Pancreas (tissue), 10 donors: ENCODE measurements at regions not wholly inside any gene's neighbourhood (a gene's known extent, or its start where the extent isn't known, plus 50 kb on each side); places are given as distances from the start of the nearest gene placed in this dataset.

Experiments used
- ATAC-seq, 4 donors: fragments of 200-7000 bp; cut with Tn5 transposase; one replicate each; pipeline versions ENCODE4 v1.8.0 to v1.9.1; 2020; ENCODE audit warnings: mild to moderate bottlenecking in 4 of 4, moderate library complexity in 4 of 4
- DNase-seq, 6 donors: peaks; one replicate each; pipeline ENCODE4 v3.0.0-alpha.2; 2020
- FAIRE-seq: peaks from 2 replicates; lab custom pipeline; 2012; peaks lifted over from hg19 to GRCh38; lab: Jason Lieb, UNC
- H3K27ac ChIP-seq, 4 donors: fragments of 200-600 bp; sonication (generic); 1 replicate in 3 of 4; 2 replicates in 1 of 4; pipeline versions ENCODE4 v1.5.0 to v1.8.0; 2020
- H3K27me3 ChIP-seq, 4 donors: fragments of 200-600 bp; one replicate each; pipeline ENCODE4 v1.8.0; 2021
- H3K36me3 ChIP-seq, 3 donors: fragments of 200-600 bp; sonication (generic) in 1 of 3; one replicate each; pipeline versions ENCODE4 v1.5.0 to v1.8.0; 2020 to 2021
- H3K4me1 ChIP-seq, 3 donors: fragments of 200-600 bp; one replicate each; pipeline ENCODE4 v1.8.0; 2021
- H3K4me3 ChIP-seq, 4 donors: fragments of 200-600 bp; sonication (generic) in 2 of 4; one replicate each; pipeline versions ENCODE4 v1.5.0 to v1.8.0; 2020 to 2021
- H3K9me3 ChIP-seq, 4 donors: fragments of 200-600 bp; one replicate each; pipeline ENCODE4 v1.8.0; 2021
- CTCF ChIP-seq, 4 donors: fragments of 200-600 bp; sonication (generic) in 3 of 4; IDR thresholded peaks; one replicate each; pipeline versions ENCODE4 v1.5.0 to v1.8.0; 2021; ENCODE audit warnings: antibody characterized with exemption in 4 of 4
- WGBS, 2 donors: extraction: QIAGEN DNeasy Blood & Tissue Kit; methylation state at CpG; one replicate each; pipeline ENCODE4 v1.1.7; 2013; 5-methylcytosine and 5-hydroxymethylcytosine counted together
- intact Hi-C, 3 donors: fragments of 100-400 bp; cut with DNase I; formaldehyde crosslinking; loops; one replicate each; pipeline versions ENCODE4 v1.11.1 to v1.14.2; 2022
- donor health status: healthy with polysubstance abuse.
- donor health status: DM: no; HTN: no; CAD: no; lungs with moderate emphysema.
- donor health status: DM: no; HTN: no; CAD: no.
- donor health status: control.
- donor health status: control.
- donor health status: Bipolar disorder and iron deficiency.
- donor health status: DM: yes; HTN: yes; CAD: no.
- donor health status: DM: no; HTN: no; CAD: no.
- donor health status: DM: no; HTN: no; CAD: no.
- donor health status: DM: yes; HTN: yes; CAD: no.

GRCh38 chr4:160709026-160709425, 1454.8 kb downstream of the FSTL5 start:
- H3K36me3 ChIP-seq: no peaks in the 10 kb centered on the region
- DNase-seq: no peak
- no peak overlapping the region for H3K27ac ChIP-seq
- H3K4me1 ChIP-seq: no peaks in the 10 kb centered on the region
- no peak overlapping the region for H3K4me3 ChIP-seq
- H3K27me3 ChIP-seq: peaks cover 0 to 4% (median 0%) of the 10 kb centered on the region in 4 donors
- intact Hi-C loops: no loop called here
- WGBS, 2 donors: 53 to 59% methylated on average over 2 of the region's 2 CpGs
- H3K9me3 ChIP-seq: no peaks in the 10 kb centered on the region
- ATAC-seq: no peak
- no peak for FAIRE-seq
- TF ChIP-seq CTCF (IDR thresholded peaks at IDR 0.05): no peak

GRCh38 chr4:160709546-160709945, 1454.3 kb downstream of the FSTL5 start:
- peaks cover 0 to 4% (median 0%) of the 10 kb centered on the region in 4 donors for H3K27me3 ChIP-seq
- DNase-seq: no peak
- TF ChIP-seq CTCF (IDR thresholded peaks at IDR 0.05): no peak
- no peak overlapping the region for H3K4me3 ChIP-seq
- H3K4me1 ChIP-seq: no peaks in the 10 kb centered on the region
- ATAC-seq: no peak
- no peaks in the 10 kb centered on the region for H3K9me3 ChIP-seq
- H3K36me3 ChIP-seq: no peaks in the 10 kb centered on the region
- H3K27ac ChIP-seq: no peak overlapping the region
- WGBS, 2 donors: 92 to 100% methylated on average over 1 of the region's 1 CpG
- intact Hi-C loops: no loop called here
- no peak for FAIRE-seq

GRCh38 chr4:160716551-160716950, 1447.2 kb downstream of the FSTL5 start:
- ATAC-seq (no peak), DNase-seq (no peak), FAIRE-seq (no peak)
- intact Hi-C loops: no loop called here
- 71 to 74% methylated on average over 2 of the region's 2 CpGs for WGBS, 2 donors
- Histone ChIP-seq H3K27me3 (no peaks in the 10 kb centered on the region), H3K36me3 (no peaks in the 10 kb centered on the region), H3K9me3 (no peaks in the 10 kb centered on the region), H3K4me3 (no peak overlapping the region), H3K27ac (no peak overlapping the region), H3K4me1 (no peaks in the 10 kb centered on the region)
- TF ChIP-seq CTCF (IDR thresholded peaks at IDR 0.05): no peak

GRCh38 chr4:160717848-160718247, 1446.0 kb downstream of the FSTL5 start:
- ATAC-seq: no peak
- no peaks in the 10 kb centered on the region for H3K9me3 ChIP-seq
- no peaks in the 10 kb centered on the region for H3K4me1 ChIP-seq
- no peak for TF ChIP-seq CTCF (IDR thresholded peaks at IDR 0.05)
- 52 to 71% methylated on average over 2 of the region's 2 CpGs for WGBS, 2 donors
- no peak for FAIRE-seq
- intact Hi-C loops: no loop called here
- H3K4me3 ChIP-seq: no peak overlapping the region
- no peak overlapping the region for H3K27ac ChIP-seq
- no peak for DNase-seq
- H3K27me3 ChIP-seq: no peaks in the 10 kb centered on the region
- no peaks in the 10 kb centered on the region for H3K36me3 ChIP-seq

- TF ChIP-seq CTCF (IDR thresholded peaks at IDR 0.05): no peak
- FAIRE-seq: no peak
- H3K4me1 ChIP-seq: no peaks in the 10 kb centered on the region
- no peak for DNase-seq
- intact Hi-C loops: no loop called here
- H3K36me3 ChIP-seq: no peaks in the 10 kb centered on the region
- no peak overlapping the region for H3K4me3 ChIP-seq
- no peak overlapping the region for H3K27ac ChIP-seq
- no peaks in the 10 kb centered on the region for H3K9me3 ChIP-seq
- no peaks in the 10 kb centered on the region for H3K27me3 ChIP-seq
- ATAC-seq: no peak
Measured at GRCh38 chr4:160724063-160724462, 1439.7 kb downstream of the FSTL5 start.
